SU-DHL-6 (cell line): ENCODE measurements at regions not wholly inside any gene's neighbourhood (a gene's known extent, or its start where the extent isn't known, plus 50 kb on each side); places are given as distances from the start of the nearest gene placed in this dataset.

Experiments used
- CTCF ChIP-seq: fragments of 200-600 bp; sonication (generic); IDR thresholded peaks from one replicate; pipeline ENCODE4 v1.5.1; 2017; ENCODE audit warnings: antibody characterized with exemption, mild to moderate bottlenecking, low read length, moderate library complexity; ENCODE audit not compliant: insufficient read depth, poor library complexity, severe bottlenecking
- EZH2phosphoT487 ChIP-seq: fragments of 200-600 bp; sonication (generic), shearing (Covaris generic); conservative IDR thresholded peaks from 2 replicates; pipeline ENCODE4 v1.6.1; 2018; ENCODE audit warnings: mild to moderate bottlenecking, antibody characterized with exemption, low read length, moderate library complexity, mixed read lengths

- TF ChIP-seq CTCF: no peak
- no peak for TF ChIP-seq EZH2phosphoT487
These were observed 380.2 kb downstream of the LNPK start for GRCh38 chr2:175621821-175622220.
